ENCODE measurements at regions not wholly inside any gene's neighbourhood (a gene's known extent, or its start where the extent isn't known, plus 50 kb on each side); places are given as distances from the start of the nearest gene placed in this dataset.

- no peak overlapping the region for H2AFZ ChIP-seq (ENCODE audit: low read length)
- no peak for TF ChIP-seq CTCF (conservative IDR thresholded peaks at IDR 0.05; ENCODE audit: low read length)
- no peak for TF ChIP-seq EZH2phosphoT487 (IDR thresholded peaks at IDR 0.05; ENCODE audit: borderline replicate concordance)
- no peaks in the 10 kb centered on the region for H3K4me1 ChIP-seq (ENCODE audit: insufficient read depth, low read length, poor library complexity, severe bottlenecking)
- no peaks in the 10 kb centered on the region for H3K36me3 ChIP-seq (ENCODE audit: insufficient read depth, low read length)
- H3K9ac ChIP-seq (ENCODE audit: low read depth, low read length, poor library complexity, severe bottlenecking) = no peak overlapping the region
- no peaks in the 10 kb centered on the region for H4K20me1 ChIP-seq (ENCODE audit: insufficient read depth, low read length, poor library complexity, severe bottlenecking)
- H3K4me3 ChIP-seq (ENCODE audit: low read length, poor library complexity, severe bottlenecking) = no peak overlapping the region
- H3K4me2 ChIP-seq (ENCODE audit: low read depth, low read length, poor library complexity, severe bottlenecking) = no peak overlapping the region
- no peaks in the 10 kb centered on the region for H3F3A ChIP-seq (ENCODE audit: low read depth)
- H3K9me3 ChIP-seq (ENCODE audit: insufficient read depth, low read depth, low read length) = no peaks in the 10 kb centered on the region
- no peaks in the 10 kb centered on the region for H3K79me2 ChIP-seq (ENCODE audit: insufficient read depth, low read length)
- H3K9me2 ChIP-seq (replicated peaks; ENCODE audit: low read depth, low read length) = no peaks in the 10 kb centered on the region
- H3K27me3 ChIP-seq (ENCODE audit: insufficient read depth, low read length, poor library complexity, severe bottlenecking) = no peaks in the 10 kb centered on the region
Measured at GRCh38 chrX:125262836-125263235, 56.8 kb upstream of the TEX13C start.

- H2AFZ ChIP-seq (ENCODE audit: low read length) = no peak overlapping the region
- H3K79me2 ChIP-seq (ENCODE audit: insufficient read depth, low read length) = no peaks in the 10 kb centered on the region
- no peaks in the 10 kb centered on the region for H4K20me1 ChIP-seq (ENCODE audit: insufficient read depth, low read length, poor library complexity, severe bottlenecking)
- H3K9ac ChIP-seq (ENCODE audit: low read depth, low read length, poor library complexity, severe bottlenecking) = no peak overlapping the region
- no peak overlapping the region for H3K4me3 ChIP-seq (ENCODE audit: low read length, poor library complexity, severe bottlenecking)
- H3K27me3 ChIP-seq (ENCODE audit: insufficient read depth, low read length, poor library complexity, severe bottlenecking) = no peaks in the 10 kb centered on the region
- no peaks in the 10 kb centered on the region for H3K9me3 ChIP-seq (ENCODE audit: insufficient read depth, low read depth, low read length)
- TF ChIP-seq EZH2phosphoT487 (IDR thresholded peaks at IDR 0.05; ENCODE audit: borderline replicate concordance) = no peak
- no peak for TF ChIP-seq CTCF (conservative IDR thresholded peaks at IDR 0.05; ENCODE audit: low read length)
- H3F3A ChIP-seq (ENCODE audit: low read depth) = no peaks in the 10 kb centered on the region
- H3K4me2 ChIP-seq (ENCODE audit: low read depth, low read length, poor library complexity, severe bottlenecking) = no peak overlapping the region
- H3K9me2 ChIP-seq (replicated peaks; ENCODE audit: low read depth, low read length) = no peaks in the 10 kb centered on the region
- H3K36me3 ChIP-seq (ENCODE audit: insufficient read depth, low read length) = no peaks in the 10 kb centered on the region
- no peaks in the 10 kb centered on the region for H3K4me1 ChIP-seq (ENCODE audit: insufficient read depth, low read length, poor library complexity, severe bottlenecking)
Measured at GRCh38 chrX:125266153-125266660, 53.5 kb upstream of the TEX13C start.

All from Loucy (cell line).